Lower lobe of right lung (tissue), 2 donors: ENCODE measurements at regions not wholly inside any gene's neighbourhood (a gene's known extent, or its start where the extent isn't known, plus 50 kb on each side); places are given as distances from the start of the nearest gene placed in this dataset.

Experiments used
- ATAC-seq, 2 donors: fragments of 200-7000 bp; cut with Tn5 transposase; one replicate each; pipeline ENCODE4 v1.9.1; 2020 to 2022; ENCODE audit warnings: mild to moderate bottlenecking in 2 of 2, moderate library complexity in 2 of 2
- DNase-seq: peaks from one replicate; pipeline ENCODE4 v3.0.0-alpha.2; 2020
- H3K27ac ChIP-seq: fragments of 200-600 bp; one replicate; pipeline ENCODE4 v1.8.0; 2022
- H3K27me3 ChIP-seq: fragments of 200-600 bp; one replicate; pipeline ENCODE4 v1.8.0; 2022; ENCODE audit warnings: low read depth
- H3K36me3 ChIP-seq: fragments of 200-600 bp; one replicate; pipeline ENCODE4 v1.8.0; 2022; ENCODE audit warnings: mild to moderate bottlenecking
- H3K4me1 ChIP-seq: fragments of 200-600 bp; one replicate; pipeline ENCODE4 v1.8.0; 2022
- H3K4me3 ChIP-seq: fragments of 200-600 bp; one replicate; pipeline ENCODE4 v1.8.0; 2022; ENCODE audit warnings: mild to moderate bottlenecking
- H3K9me3 ChIP-seq: fragments of 200-600 bp; one replicate; pipeline ENCODE4 v1.8.0; 2022
- intact Hi-C: fragments of 100-400 bp; cut with DNase I; formaldehyde crosslinking; loops from one replicate; pipeline ENCODE4 v1.11.0; 2022
- TF ChIP-seq, protein P1 (sequence below): fragments of 200-600 bp; IDR thresholded peaks from one replicate; pipeline ENCODE4 v1.8.0; 2022; ENCODE audit warnings: antibody characterized with exemption, mild to moderate bottlenecking
- donor health status: DM: no; HTN: yes; CAD: no; lungs with severe emphysema.

DNA sequence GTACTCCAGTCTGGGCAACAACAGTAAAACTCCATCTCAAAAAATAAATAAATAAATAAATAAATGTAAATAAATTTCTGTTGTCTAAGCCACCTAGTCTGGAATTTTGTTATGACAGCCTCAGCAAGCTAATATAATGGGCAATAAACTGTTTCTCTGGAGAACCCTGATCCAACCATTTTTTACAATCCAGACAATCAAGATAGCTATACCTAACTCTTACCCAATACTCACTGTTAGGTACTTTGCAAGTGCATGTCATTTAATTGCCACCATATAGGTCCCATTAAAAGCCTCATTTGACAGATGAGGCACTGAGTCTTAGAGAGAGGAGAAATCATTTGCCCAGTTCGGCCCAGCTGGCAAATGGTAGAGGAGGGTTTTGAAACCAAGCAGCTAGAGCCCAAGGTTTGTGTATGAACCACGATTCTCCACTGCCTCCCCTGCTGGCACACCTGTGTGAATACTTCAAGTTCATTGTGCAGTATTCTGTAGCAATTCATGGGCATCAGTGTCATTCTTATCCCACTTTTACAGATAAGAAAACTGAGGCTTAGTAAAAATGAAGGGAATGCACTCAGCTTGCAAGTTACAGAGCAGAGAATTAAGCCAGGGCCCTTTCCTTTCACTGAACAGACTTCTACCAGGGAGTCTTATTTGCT lies 107.0 kb upstream of the UBE2E1 start:
- TF ChIP-seq, protein P1, sequence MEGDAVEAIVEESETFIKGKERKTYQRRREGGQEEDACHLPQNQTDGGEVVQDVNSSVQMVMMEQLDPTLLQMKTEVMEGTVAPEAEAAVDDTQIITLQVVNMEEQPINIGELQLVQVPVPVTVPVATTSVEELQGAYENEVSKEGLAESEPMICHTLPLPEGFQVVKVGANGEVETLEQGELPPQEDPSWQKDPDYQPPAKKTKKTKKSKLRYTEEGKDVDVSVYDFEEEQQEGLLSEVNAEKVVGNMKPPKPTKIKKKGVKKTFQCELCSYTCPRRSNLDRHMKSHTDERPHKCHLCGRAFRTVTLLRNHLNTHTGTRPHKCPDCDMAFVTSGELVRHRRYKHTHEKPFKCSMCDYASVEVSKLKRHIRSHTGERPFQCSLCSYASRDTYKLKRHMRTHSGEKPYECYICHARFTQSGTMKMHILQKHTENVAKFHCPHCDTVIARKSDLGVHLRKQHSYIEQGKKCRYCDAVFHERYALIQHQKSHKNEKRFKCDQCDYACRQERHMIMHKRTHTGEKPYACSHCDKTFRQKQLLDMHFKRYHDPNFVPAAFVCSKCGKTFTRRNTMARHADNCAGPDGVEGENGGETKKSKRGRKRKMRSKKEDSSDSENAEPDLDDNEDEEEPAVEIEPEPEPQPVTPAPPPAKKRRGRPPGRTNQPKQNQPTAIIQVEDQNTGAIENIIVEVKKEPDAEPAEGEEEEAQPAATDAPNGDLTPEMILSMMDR, result no peak
- no peak for ATAC-seq
- Histone ChIP-seq H3K4me3 (no peak overlapping the region), H3K27me3 (no peaks in the 10 kb centered on the region), H3K4me1 (no peaks in the 10 kb centered on the region), H3K27ac (no peak overlapping the region), H3K9me3 (no peaks in the 10 kb centered on the region), H3K36me3 (no peaks in the 10 kb centered on the region)
- DNase-seq, result no peak
- intact Hi-C loops, result no loop called here

DNA sequence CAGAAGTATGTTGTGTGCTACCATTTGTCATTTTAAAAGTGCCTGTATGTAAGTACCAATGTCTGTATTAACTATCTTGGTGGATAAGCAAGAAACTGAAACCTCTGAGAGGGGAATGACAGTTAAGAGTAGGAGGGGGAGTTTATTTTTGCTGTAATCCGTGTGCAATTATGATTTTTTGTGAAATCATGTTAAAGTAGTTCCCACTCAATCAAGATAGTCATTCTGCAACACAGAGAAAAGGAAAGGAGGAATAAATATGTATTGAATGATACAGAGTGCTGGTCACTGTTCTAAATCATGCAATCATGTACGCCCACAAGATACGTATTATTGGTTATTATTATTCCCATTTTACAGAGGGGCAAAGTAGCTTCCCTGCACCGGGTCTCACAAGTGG lies 105.1 kb upstream of the UBE2E1 start:
- no peaks in the 10 kb centered on the region for H3K9me3 ChIP-seq

DNA sequence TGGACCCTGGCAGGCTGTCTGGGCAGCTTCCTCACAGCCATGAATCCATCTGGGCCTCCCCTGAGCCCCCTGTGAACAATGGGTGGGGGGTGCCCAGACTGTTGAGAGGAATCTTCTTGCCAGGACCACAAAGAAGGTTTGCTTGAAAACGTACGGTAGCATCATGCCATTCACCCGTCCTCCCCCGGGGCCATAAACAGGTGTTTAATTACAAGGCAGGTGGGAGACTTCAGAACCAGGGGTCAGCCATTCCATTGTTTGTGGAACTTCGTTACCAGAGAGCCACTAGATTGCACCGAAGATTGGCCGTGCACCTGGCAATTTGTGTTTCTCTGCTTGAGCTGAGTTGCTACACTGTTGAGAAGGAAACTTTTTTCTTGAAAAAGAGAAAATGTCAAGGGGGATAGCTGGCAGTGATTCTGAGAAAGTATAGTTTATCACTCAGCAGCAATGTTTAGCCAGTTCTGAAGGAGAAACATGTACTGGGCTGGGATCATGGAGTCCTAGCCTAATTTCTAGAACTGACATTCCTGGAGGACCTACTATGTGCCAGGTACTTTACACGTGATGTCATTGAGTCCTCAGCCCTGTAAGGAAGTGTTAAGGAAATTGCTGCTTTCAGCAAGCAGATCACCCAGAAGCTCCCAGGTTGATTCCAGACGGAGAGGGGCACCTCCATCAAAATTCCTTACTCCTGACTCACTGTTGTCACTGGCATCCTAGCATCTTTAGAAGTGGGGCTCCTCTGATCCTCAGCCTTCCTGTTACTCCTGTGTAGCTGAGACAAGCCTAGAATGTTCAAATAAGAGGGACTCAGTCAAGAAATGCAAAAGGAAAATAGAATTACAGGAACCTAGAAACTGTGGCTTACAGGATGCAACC lies 103.8 kb upstream of the UBE2E1 start:
- ATAC-seq, result no peak
- Histone ChIP-seq H3K4me3 (no peak overlapping the region), H3K9me3 (no peaks in the 10 kb centered on the region), H3K36me3 (no peaks in the 10 kb centered on the region), H3K27me3 (no peaks in the 10 kb centered on the region), H3K4me1 (no peaks in the 10 kb centered on the region), H3K27ac (no peak overlapping the region)
- DNase-seq, result no peak
- TF ChIP-seq, protein P1, result no peak
- intact Hi-C loops, result no loop called here

More for the DNA sequence above, 105.1 kb upstream of the UBE2E1 start:
- TF ChIP-seq, protein P1, result no peak
- H3K36me3 ChIP-seq, result no peaks in the 10 kb centered on the region
- ATAC-seq (no peak), DNase-seq (no peak)
- intact Hi-C loops, result no loop called here
- H3K27me3 ChIP-seq, result no peaks in the 10 kb centered on the region
- no peak overlapping the region for H3K4me3 ChIP-seq
- no peak overlapping the region for H3K27ac ChIP-seq
- H3K4me1 ChIP-seq, result no peaks in the 10 kb centered on the region

- DNase-seq, result no peak
- Histone ChIP-seq H3K4me3 (no peak overlapping the region), H3K9me3 (no peaks in the 10 kb centered on the region), H3K27ac (no peak overlapping the region), H3K36me3 (no peaks in the 10 kb centered on the region), H3K4me1 (no peaks in the 10 kb centered on the region), H3K27me3 (no peaks in the 10 kb centered on the region)
- TF ChIP-seq, protein P1, result no peak
- ATAC-seq, result no peak
- intact Hi-C loops, result no loop called here
These were observed 101.5 kb upstream of the UBE2E1 start for GRCh38 chr3:23704298-23704697.

GRCh38 chr3:23706111-23706510 lies 99.6 kb upstream of the UBE2E1 start:
- H3K9me3 ChIP-seq, result no peaks in the 10 kb centered on the region
- H3K27ac ChIP-seq, result no peak overlapping the region
- TF ChIP-seq, protein P1, result no peak
- H3K27me3 ChIP-seq, result no peaks in the 10 kb centered on the region
- intact Hi-C loops, result no loop called here
- ATAC-seq, result no peak
- H3K4me3 ChIP-seq, result no peak overlapping the region
- no peak for DNase-seq
- no peaks in the 10 kb centered on the region for H3K36me3 ChIP-seq
- H3K4me1 ChIP-seq, result no peaks in the 10 kb centered on the region
